ENCODE measurements at regions not wholly inside any gene's neighbourhood (a gene's known extent, or its start where the extent isn't known, plus 50 kb on each side); places are given as distances from the start of the nearest gene placed in this dataset.

DNA sequence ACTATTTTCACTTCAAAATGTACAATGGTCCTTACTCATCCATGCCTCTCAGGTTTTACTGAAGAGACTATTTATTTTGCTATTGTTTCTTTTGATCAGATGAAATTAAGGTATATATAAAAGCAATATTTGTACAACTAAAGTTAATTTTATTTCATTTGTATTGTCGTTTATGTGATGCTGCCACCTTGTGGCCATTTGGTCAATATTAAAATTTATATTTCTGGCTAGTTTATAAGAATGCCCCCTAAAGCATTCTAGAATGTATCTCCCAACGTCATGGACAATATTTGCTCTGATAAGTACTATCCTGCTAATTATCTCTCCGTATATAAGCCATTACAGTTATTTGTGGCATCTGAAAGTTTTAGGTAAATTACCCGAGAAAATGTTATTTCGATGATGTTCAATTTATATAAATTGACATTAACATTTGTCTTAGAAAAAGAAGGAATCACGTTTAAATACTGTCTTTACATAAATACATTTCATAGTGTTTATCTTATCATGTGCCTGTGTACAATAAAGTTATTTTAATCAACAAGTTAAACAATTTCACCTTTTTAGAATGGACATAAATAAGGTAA lies 680.0 kb downstream of the TAF11L14 start:
- Histone ChIP-seq H3K4me1 (ENCODE audit: control insufficient read depth in 1 of 2, insufficient read depth in 2 of 2, low read length in 2 of 2) (no peaks in the 10 kb centered on the region), H3K9me3 (ENCODE audit: control insufficient read depth, low read length) (no peaks in the 10 kb centered on the region), H3K4me3 (ENCODE audit: low read length in 2 of 2) (no peak overlapping the region), H3K27me3 (ENCODE audit: control insufficient read depth in 1 of 2, insufficient read depth in 2 of 2, low read length in 1 of 2) (no peaks in the 10 kb centered on the region), H3K27ac (ENCODE audit: low read depth in 1 of 2, low read length in 2 of 2) (no peak overlapping the region), H3K36me3 (ENCODE audit: control insufficient read depth in 1 of 2, insufficient read depth in 2 of 2, low read length in 1 of 2) (no peaks in the 10 kb centered on the region)
- intact Hi-C loops (cut with DNase I), result loop anchor here in 1 of 2 donors (5.0 kb wide), 1 partner anchor 1097 kb away; the partner anchor contains the start of gene BASP1
- 36 to 37% methylated on average over 6 of the region's 6 CpGs for WGBS, 2 donors
- ATAC-seq (ENCODE audit: low FRiP score) (no peak), DNase-seq (no peak)

- Histone ChIP-seq H3K27ac (ENCODE audit: low read depth in 1 of 2, low read length in 2 of 2) (no peak overlapping the region), H3K36me3 (ENCODE audit: control insufficient read depth in 1 of 2, insufficient read depth in 2 of 2, low read length in 1 of 2) (no peaks in the 10 kb centered on the region), H3K4me3 (ENCODE audit: low read length in 2 of 2) (no peak overlapping the region), H3K4me1 (ENCODE audit: control insufficient read depth in 1 of 2, insufficient read depth in 2 of 2, low read length in 2 of 2) (no peaks in the 10 kb centered on the region), H3K27me3 (ENCODE audit: control insufficient read depth in 1 of 2, insufficient read depth in 2 of 2, low read length in 1 of 2) (no peaks in the 10 kb centered on the region), H3K9me3 (ENCODE audit: control insufficient read depth, low read length) (no peaks in the 10 kb centered on the region)
- WGBS, 2 donors, result 56 to 62% methylated on average over 5 of the region's 5 CpGs
- ATAC-seq (ENCODE audit: low FRiP score), result no peak
- DNase-seq, result no peak
- intact Hi-C loops (cut with DNase I), result no loop called here
Observed at GRCh38 chr5:18321262-18321942, 687.1 kb downstream of the TAF11L14 start.

DNA sequence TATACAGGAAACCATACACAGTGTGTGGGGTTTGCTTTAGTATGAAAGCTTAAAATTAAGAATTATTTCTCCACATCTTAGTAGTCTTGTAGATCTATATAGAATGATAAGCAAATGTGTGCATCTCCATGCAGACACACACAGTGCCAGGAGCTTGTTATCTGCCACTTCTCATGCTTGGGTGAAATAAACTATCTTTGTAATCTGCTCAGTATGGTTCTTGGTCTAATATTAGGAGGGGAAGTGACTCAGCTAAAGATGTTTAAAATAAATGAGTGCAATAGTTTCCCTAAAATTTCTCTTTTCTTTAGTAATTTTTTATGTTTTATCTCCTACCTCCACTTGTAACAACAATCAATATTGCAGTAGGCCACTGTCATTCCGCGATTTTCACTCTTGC lies 689.6 kb downstream of the TAF11L14 start:
- H3K4me3 ChIP-seq (ENCODE audit: low read length in 2 of 2), result no peak overlapping the region
- DNase-seq (no peak), ATAC-seq (ENCODE audit: low FRiP score) (no peak)
- no peaks in the 10 kb centered on the region for H3K9me3 ChIP-seq (ENCODE audit: control insufficient read depth, low read length)
- no peaks in the 10 kb centered on the region for H3K36me3 ChIP-seq (ENCODE audit: control insufficient read depth in 1 of 2, insufficient read depth in 2 of 2, low read length in 1 of 2)
- H3K27ac ChIP-seq (ENCODE audit: low read depth in 1 of 2, low read length in 2 of 2), result no peak overlapping the region
- H3K27me3 ChIP-seq (ENCODE audit: control insufficient read depth in 1 of 2, insufficient read depth in 2 of 2, low read length in 1 of 2), result no peaks in the 10 kb centered on the region
- 83 to 84% methylated on average over 2 of the region's 2 CpGs for WGBS, 2 donors
- no peaks in the 10 kb centered on the region for H3K4me1 ChIP-seq (ENCODE audit: control insufficient read depth in 1 of 2, insufficient read depth in 2 of 2, low read length in 2 of 2)
- intact Hi-C loops (cut with DNase I), result no loop called here

- 36 to 40% methylated on average over 3 of the region's 3 CpGs for WGBS, 2 donors
- DNase-seq (no peak), ATAC-seq (ENCODE audit: low FRiP score) (no peak)
- Histone ChIP-seq H3K27ac (ENCODE audit: low read depth in 1 of 2, low read length in 2 of 2) (no peak overlapping the region), H3K36me3 (ENCODE audit: control insufficient read depth in 1 of 2, insufficient read depth in 2 of 2, low read length in 1 of 2) (no peaks in the 10 kb centered on the region), H3K27me3 (ENCODE audit: control insufficient read depth in 1 of 2, insufficient read depth in 2 of 2, low read length in 1 of 2) (no peaks in the 10 kb centered on the region), H3K4me3 (ENCODE audit: low read length in 2 of 2) (no peak overlapping the region), H3K9me3 (ENCODE audit: control insufficient read depth, low read length) (no peaks in the 10 kb centered on the region), H3K4me1 (ENCODE audit: control insufficient read depth in 1 of 2, insufficient read depth in 2 of 2, low read length in 2 of 2) (no peaks in the 10 kb centered on the region)
- intact Hi-C loops (cut with DNase I), result no loop called here
Observed at GRCh38 chr5:18325431-18325830, 691.2 kb downstream of the TAF11L14 start.

- no peaks in the 10 kb centered on the region for H3K9me3 ChIP-seq (ENCODE audit: control insufficient read depth, low read length)
- ATAC-seq (ENCODE audit: low FRiP score), result no peak
- no peak for DNase-seq
- no peak overlapping the region for H3K27ac ChIP-seq (ENCODE audit: low read depth in 1 of 2, low read length in 2 of 2)
- no peaks in the 10 kb centered on the region for H3K27me3 ChIP-seq (ENCODE audit: control insufficient read depth in 1 of 2, insufficient read depth in 2 of 2, low read length in 1 of 2)
- no peaks in the 10 kb centered on the region for H3K4me1 ChIP-seq (ENCODE audit: control insufficient read depth in 1 of 2, insufficient read depth in 2 of 2, low read length in 2 of 2)
- intact Hi-C loops (cut with DNase I), result no loop called here
- H3K4me3 ChIP-seq (ENCODE audit: low read length in 2 of 2), result no peak overlapping the region
- H3K36me3 ChIP-seq (ENCODE audit: control insufficient read depth in 1 of 2, insufficient read depth in 2 of 2, low read length in 1 of 2), result no peaks in the 10 kb centered on the region
Observed at GRCh38 chr5:18329328-18329727, 695.1 kb downstream of the TAF11L14 start.

DNA sequence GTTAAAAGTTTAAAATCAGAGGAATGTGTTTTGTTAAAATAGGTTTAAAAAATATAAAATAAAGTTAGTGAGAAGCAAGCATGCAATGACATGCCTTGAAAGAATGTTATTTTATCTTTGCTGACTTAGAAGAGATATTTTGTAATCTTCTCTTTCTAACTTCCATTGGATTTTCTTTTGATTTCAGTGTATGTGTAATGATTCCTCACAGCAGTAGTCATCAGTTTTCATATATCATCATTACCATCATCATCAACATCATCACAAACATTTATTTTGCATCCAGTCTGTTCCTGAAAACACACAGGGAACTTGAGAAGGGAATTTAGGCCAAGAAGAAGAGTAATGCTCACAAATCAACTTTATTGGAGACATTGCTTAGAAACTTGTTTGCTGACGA lies 699.6 kb downstream of the TAF11L14 start:
- intact Hi-C loops (cut with DNase I), result no loop called here
- 65 to 76% methylated on average over 1 of the region's 1 CpG for WGBS, 2 donors
- no peaks in the 10 kb centered on the region for H3K4me1 ChIP-seq (ENCODE audit: control insufficient read depth in 1 of 2, insufficient read depth in 2 of 2, low read length in 2 of 2)
- H3K4me3 ChIP-seq (ENCODE audit: low read length in 2 of 2), result no peak overlapping the region
- H3K9me3 ChIP-seq (ENCODE audit: control insufficient read depth, low read length), result no peaks in the 10 kb centered on the region
- H3K36me3 ChIP-seq (ENCODE audit: control insufficient read depth in 1 of 2, insufficient read depth in 2 of 2, low read length in 1 of 2), result no peaks in the 10 kb centered on the region
- no peaks in the 10 kb centered on the region for H3K27me3 ChIP-seq (ENCODE audit: control insufficient read depth in 1 of 2, insufficient read depth in 2 of 2, low read length in 1 of 2)
- ATAC-seq (ENCODE audit: low FRiP score), result no peak
- no peak overlapping the region for H3K27ac ChIP-seq (ENCODE audit: low read depth in 1 of 2, low read length in 2 of 2)
- no peak for DNase-seq

DNA sequence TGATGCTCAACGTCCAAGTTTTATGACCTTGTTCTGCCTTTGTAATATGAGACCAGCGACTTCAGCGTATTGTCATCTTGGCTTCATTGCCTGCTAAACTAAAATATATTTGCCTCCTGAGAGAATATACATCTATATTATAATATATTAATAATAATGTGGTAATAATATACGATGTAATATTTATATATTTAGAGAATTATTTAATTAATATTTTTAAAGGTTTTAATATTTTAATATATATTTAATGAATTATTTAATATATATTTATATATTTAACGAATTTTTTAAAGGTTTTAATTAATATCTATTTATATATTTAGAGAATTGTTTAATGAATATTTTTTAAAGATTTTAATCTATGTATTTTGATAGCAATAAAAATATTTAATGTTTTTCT lies 700.7 kb downstream of the TAF11L14 start:
- Histone ChIP-seq H3K27me3 (ENCODE audit: control insufficient read depth in 1 of 2, insufficient read depth in 2 of 2, low read length in 1 of 2) (no peaks in the 10 kb centered on the region), H3K4me1 (ENCODE audit: control insufficient read depth in 1 of 2, insufficient read depth in 2 of 2, low read length in 2 of 2) (no peaks in the 10 kb centered on the region), H3K36me3 (ENCODE audit: control insufficient read depth in 1 of 2, insufficient read depth in 2 of 2, low read length in 1 of 2) (no peaks in the 10 kb centered on the region), H3K4me3 (ENCODE audit: low read length in 2 of 2) (no peak overlapping the region), H3K9me3 (ENCODE audit: control insufficient read depth, low read length) (no peaks in the 10 kb centered on the region), H3K27ac (ENCODE audit: low read depth in 1 of 2, low read length in 2 of 2) (no peak overlapping the region)
- WGBS, 2 donors, result 46 to 50% methylated on average over 5 of the region's 5 CpGs
- ATAC-seq (ENCODE audit: low FRiP score) (no peak), DNase-seq (no peak)
- intact Hi-C loops (cut with DNase I), result no loop called here

- Histone ChIP-seq H3K36me3 (ENCODE audit: control insufficient read depth in 1 of 2, insufficient read depth in 2 of 2, low read length in 1 of 2) (no peaks in the 10 kb centered on the region), H3K27me3 (ENCODE audit: control insufficient read depth in 1 of 2, insufficient read depth in 2 of 2, low read length in 1 of 2) (no peaks in the 10 kb centered on the region), H3K4me3 (ENCODE audit: low read length in 2 of 2) (no peak overlapping the region), H3K9me3 (ENCODE audit: control insufficient read depth, low read length) (peaks cover 2% of the 10 kb centered on the region), H3K27ac (ENCODE audit: low read depth in 1 of 2, low read length in 2 of 2) (no peak overlapping the region), H3K4me1 (ENCODE audit: control insufficient read depth in 1 of 2, insufficient read depth in 2 of 2, low read length in 2 of 2) (no peaks in the 10 kb centered on the region)
- ATAC-seq (ENCODE audit: low FRiP score), result no peak
- no peak for DNase-seq
- intact Hi-C loops (cut with DNase I), result no loop called here
- WGBS, 2 donors, result 80 to 85% methylated on average over 3 of the region's 3 CpGs
Observed at GRCh38 chr5:18354828-18355227, 720.6 kb downstream of the TAF11L14 start.

GRCh38 chr5:18357486-18357885 lies 723.2 kb downstream of the TAF11L14 start:
- no peak overlapping the region for H3K4me3 ChIP-seq (ENCODE audit: low read length in 2 of 2)
- ATAC-seq (ENCODE audit: low FRiP score), result no peak
- WGBS, 2 donors, result 81 to 83% methylated on average over 4 of the region's 4 CpGs

More at GRCh38 chr5:18357486-18357885, 723.2 kb downstream of the TAF11L14 start:
- DNase-seq, result no peak
- intact Hi-C loops (cut with DNase I), result no loop called here
- H3K27me3 ChIP-seq (ENCODE audit: control insufficient read depth in 1 of 2, insufficient read depth in 2 of 2, low read length in 1 of 2), result no peaks in the 10 kb centered on the region
- no peak overlapping the region for H3K27ac ChIP-seq (ENCODE audit: low read depth in 1 of 2, low read length in 2 of 2)
- no peaks in the 10 kb centered on the region for H3K4me1 ChIP-seq (ENCODE audit: control insufficient read depth in 1 of 2, insufficient read depth in 2 of 2, low read length in 2 of 2)
- no peaks in the 10 kb centered on the region for H3K36me3 ChIP-seq (ENCODE audit: control insufficient read depth in 1 of 2, insufficient read depth in 2 of 2, low read length in 1 of 2)
- peaks cover 2% of the 10 kb centered on the region for H3K9me3 ChIP-seq (ENCODE audit: control insufficient read depth, low read length)

All from aorta (tissue), 5 donors.